Parathyroid adenoma (tissue), 2 donors: ENCODE measurements at regions not wholly inside any gene's neighbourhood (a gene's known extent, or its start where the extent isn't known, plus 50 kb on each side); places are given as distances from the start of the nearest gene placed in this dataset.

Experiments
- H2AFZ ChIP-seq: fragments of 300-600 bp; sonication (generic); one replicate; pipeline ENCODE4 v1.7.0; 2017; ENCODE audit warnings: antibody characterized with exemption, mild to moderate bottlenecking
- H3K27ac ChIP-seq: fragments of 300-600 bp; sonication (generic); one replicate; pipeline ENCODE4 v1.7.0; 2017
- H3K27me3 ChIP-seq: fragments of 300-600 bp; sonication (generic); one replicate; pipeline ENCODE4 v1.7.0; 2017; ENCODE audit warnings: low read length; ENCODE audit not compliant: control insufficient read depth, insufficient read depth
- H3K36me3 ChIP-seq: fragments of 300-600 bp; sonication (generic); one replicate; pipeline ENCODE4 v1.7.0; 2017; ENCODE audit warnings: low read length; ENCODE audit not compliant: control insufficient read depth, insufficient read depth
- H3K4me1 ChIP-seq: fragments of 300-600 bp; sonication (generic); one replicate; pipeline ENCODE4 v1.7.0; 2017; ENCODE audit warnings: control low read depth
- H3K4me2 ChIP-seq: fragments of 300-600 bp; sonication (generic); one replicate; pipeline ENCODE4 v1.7.0; 2017; ENCODE audit warnings: low read length
- H3K4me3 ChIP-seq: fragments of 300-600 bp; sonication (generic); one replicate; pipeline ENCODE4 v1.7.0; 2017; ENCODE audit warnings: low read depth, low read length
- H3K79me2 ChIP-seq: fragments of 300-600 bp; sonication (generic); one replicate; pipeline ENCODE4 v1.7.0; 2017; ENCODE audit warnings: control low read depth
- H3K9ac ChIP-seq: fragments of 300-600 bp; sonication (generic); one replicate; pipeline ENCODE4 v1.7.0; 2017; ENCODE audit warnings: mild to moderate bottlenecking
- H3K9me3 ChIP-seq: fragments of 300-600 bp; sonication (generic); one replicate; pipeline ENCODE4 v1.7.0; 2017; ENCODE audit warnings: low read length; ENCODE audit not compliant: control insufficient read depth
- CTCF ChIP-seq: fragments of 300-600 bp; sonication (generic); IDR thresholded peaks from one replicate; pipeline ENCODE4 v1.7.0; 2017; ENCODE audit warnings: antibody characterized with exemption, mild to moderate bottlenecking
- donor health status: primary hyperparathyroidism.

- H3K9ac ChIP-seq = no peak overlapping the region
- H3K27me3 ChIP-seq = no peaks in the 10 kb centered on the region
- H3K27ac ChIP-seq = no peak overlapping the region
- H3K36me3 ChIP-seq = no peaks in the 10 kb centered on the region
- H3K79me2 ChIP-seq = no peaks in the 10 kb centered on the region
- H3K9me3 ChIP-seq = no peaks in the 10 kb centered on the region
- no peak overlapping the region for H2AFZ ChIP-seq
- H3K4me1 ChIP-seq = no peaks in the 10 kb centered on the region
- H3K4me3 ChIP-seq = no peak overlapping the region
- H3K4me2 ChIP-seq = no peak overlapping the region
- TF ChIP-seq CTCF = no peak
Observed at GRCh38 chr16:5851393-5851982, 753.9 kb upstream of the EEF2KMT start.

- Histone ChIP-seq H3K4me2 (no peak overlapping the region), H3K4me3 (no peak overlapping the region), H3K27me3 (no peaks in the 10 kb centered on the region), H3K36me3 (no peaks in the 10 kb centered on the region), H3K9ac (no peak overlapping the region), H2AFZ (no peak overlapping the region), H3K27ac (no peak overlapping the region), H3K79me2 (no peaks in the 10 kb centered on the region), H3K9me3 (no peaks in the 10 kb centered on the region), H3K4me1 (no peaks in the 10 kb centered on the region)
- no peak for TF ChIP-seq CTCF
Observed at GRCh38 chr16:5850632-5851392, 753.2 kb upstream of the EEF2KMT start.

- Histone ChIP-seq H2AFZ (no peak overlapping the region), H3K79me2 (no peaks in the 10 kb centered on the region), H3K9ac (no peak overlapping the region), H3K4me2 (no peak overlapping the region), H3K27me3 (peaks cover 3% of the 10 kb centered on the region), H3K27ac (no peak overlapping the region), H3K4me1 (no peaks in the 10 kb centered on the region), H3K9me3 (no peaks in the 10 kb centered on the region), H3K36me3 (no peaks in the 10 kb centered on the region), H3K4me3 (no peak overlapping the region)
- TF ChIP-seq CTCF = no peak
Observed at GRCh38 chr16:5845046-5845445, 747.5 kb upstream of the EEF2KMT start.

- Histone ChIP-seq H3K4me3 (no peak overlapping the region), H3K4me2 (no peak overlapping the region)
- no peak for TF ChIP-seq CTCF
Observed at GRCh38 chr16:5841974-5842373, 744.4 kb upstream of the EEF2KMT start.

GRCh38 chr16:5838725-5839124, 741.1 kb upstream of the EEF2KMT start:
- Histone ChIP-seq H3K4me2 (no peak overlapping the region), H3K79me2 (no peaks in the 10 kb centered on the region), H3K9me3 (no peaks in the 10 kb centered on the region), H3K4me1 (no peaks in the 10 kb centered on the region), H3K9ac (no peak overlapping the region), H3K27ac (no peak overlapping the region), H3K4me3 (no peak overlapping the region), H2AFZ (no peak overlapping the region), H3K36me3 (no peaks in the 10 kb centered on the region), H3K27me3 (peaks cover under 1% of the 10 kb centered on the region)
- TF ChIP-seq CTCF = no peak

More at GRCh38 chr16:5841974-5842373, 744.4 kb upstream of the EEF2KMT start:
- H3K27ac ChIP-seq = no peak overlapping the region
- no peaks in the 10 kb centered on the region for H3K4me1 ChIP-seq
- no peaks in the 10 kb centered on the region for H3K79me2 ChIP-seq
- no peaks in the 10 kb centered on the region for H3K36me3 ChIP-seq
- no peak overlapping the region for H3K9ac ChIP-seq
- H3K9me3 ChIP-seq = no peaks in the 10 kb centered on the region
- peaks cover 3% of the 10 kb centered on the region for H3K27me3 ChIP-seq
- no peak overlapping the region for H2AFZ ChIP-seq
